GM11168 (cell line): ENCODE measurements at regions not wholly inside any gene's neighbourhood (a gene's known extent, or its start where the extent isn't known, plus 50 kb on each side); places are given as distances from the start of the nearest gene placed in this dataset.
"Not testable (repeated sequence)": the region's sequence is repeated elsewhere in the genome, so short reads cannot be mapped to it uniquely, and the experiment has no call there.

Experiments
- in situ Hi-C: fragments of 300-500 bp; cut with MboI; formaldehyde crosslinking; loops from one replicate; pipeline ENCODE4 v1.12.0; 2022; ENCODE audit warnings: low sequenced_read_pairs; ENCODE audit not compliant: unreplicated experiment

DNA sequence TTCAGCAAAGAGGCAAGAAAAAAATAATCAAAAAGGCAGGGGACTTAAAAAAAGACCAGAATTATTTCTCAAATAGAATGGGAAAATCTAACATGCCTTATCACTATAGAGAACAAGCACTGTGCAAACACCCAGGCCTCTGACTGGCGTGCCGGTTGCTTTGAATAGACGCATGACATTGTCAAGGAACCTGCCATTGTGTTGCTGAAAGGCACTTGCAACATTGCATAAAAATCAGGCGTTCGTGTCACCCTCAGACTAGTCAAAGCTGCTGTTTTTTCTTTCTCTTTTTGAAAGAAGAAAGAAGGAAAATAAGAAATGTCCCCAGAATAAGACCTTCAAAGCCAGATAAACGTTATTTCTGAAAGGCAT, 549.3 kb upstream of the CADM1 start:
- in situ Hi-C loops = no loop called here

DNA sequence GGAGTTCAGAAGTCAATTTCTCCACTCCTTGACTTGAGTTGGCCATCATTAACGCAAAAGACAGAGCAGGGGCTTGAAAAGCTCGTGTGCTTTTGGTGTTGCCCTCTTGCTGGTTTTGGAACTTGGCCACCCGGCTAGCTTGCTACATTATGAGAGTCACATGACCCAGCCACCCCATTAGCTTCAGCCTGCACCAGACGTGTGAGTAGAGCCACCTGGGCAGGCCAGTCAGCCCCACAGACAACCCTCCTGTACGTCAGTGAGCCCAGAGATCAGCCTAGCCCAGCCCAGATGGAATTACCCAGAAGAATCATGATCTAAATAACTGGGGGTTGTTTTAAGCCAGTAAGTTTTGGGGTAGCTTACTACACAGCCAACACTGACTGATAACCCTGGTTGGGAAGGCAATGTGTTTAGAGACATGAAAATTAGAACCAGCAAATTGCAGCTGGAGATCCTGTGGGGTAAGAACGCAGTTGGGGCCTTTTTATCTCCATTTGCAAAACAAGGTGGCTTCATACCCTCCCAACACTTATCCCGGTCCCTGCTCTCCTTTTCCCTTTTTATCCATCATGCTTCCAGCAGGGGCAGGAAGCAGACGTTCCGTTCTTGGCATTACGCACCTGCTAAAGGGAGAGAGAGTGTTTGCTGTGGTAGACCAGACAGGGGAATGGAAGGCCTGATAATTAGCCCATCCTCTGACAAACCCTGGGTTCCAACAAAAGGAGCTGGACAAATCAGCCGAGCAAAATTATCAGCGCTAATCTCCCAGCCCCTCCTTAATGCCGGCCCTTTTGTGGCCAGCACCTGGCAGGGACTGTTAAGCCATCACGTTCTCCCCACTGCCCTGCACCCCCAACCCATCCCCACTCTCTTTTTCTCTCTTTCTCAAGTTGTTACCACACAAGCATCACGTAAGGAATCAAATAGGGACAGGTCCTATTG, 548.7 kb upstream of the CADM1 start:
- in situ Hi-C loops = no loop called here

DNA sequence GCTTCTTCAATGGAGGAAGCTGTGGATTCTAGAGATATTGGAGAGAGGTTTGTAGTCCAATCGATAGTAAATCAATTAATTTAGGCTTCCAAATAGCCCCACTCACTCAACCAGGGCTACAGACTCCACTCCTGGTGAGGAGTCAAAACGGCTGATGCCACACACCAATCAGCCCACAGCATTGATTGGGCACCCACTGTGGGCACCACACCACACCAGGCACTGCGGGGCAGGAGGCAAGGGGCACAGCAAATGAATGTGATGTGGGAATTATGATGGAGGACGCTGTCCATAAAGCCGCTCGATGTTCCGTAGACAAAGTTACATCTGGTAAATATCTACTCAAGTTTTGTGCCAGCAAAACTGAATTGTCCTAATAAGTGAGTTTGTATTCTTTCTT, 547.3 kb upstream of the CADM1 start:
- in situ Hi-C loops = no loop called here

DNA sequence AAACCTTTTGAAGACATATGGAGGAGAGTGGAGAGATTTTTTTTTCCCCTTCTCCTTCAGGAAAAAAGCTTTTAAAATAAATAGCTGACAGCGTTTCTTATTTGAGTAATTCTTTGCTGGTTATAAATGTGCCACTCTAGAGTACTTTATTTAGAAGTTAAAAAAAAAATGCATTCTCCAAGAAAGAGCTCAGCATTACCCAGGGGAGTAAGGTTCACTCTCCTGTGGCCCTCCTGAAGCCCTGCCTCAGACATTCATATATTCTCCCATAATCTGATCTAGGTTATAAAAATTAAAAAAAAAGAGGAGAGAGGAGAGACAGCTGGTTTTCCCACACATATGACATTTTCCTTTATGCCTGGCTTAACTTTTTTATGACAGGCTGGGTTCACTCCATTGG, 545.2 kb upstream of the CADM1 start:
- in situ Hi-C loops = no loop called here

DNA sequence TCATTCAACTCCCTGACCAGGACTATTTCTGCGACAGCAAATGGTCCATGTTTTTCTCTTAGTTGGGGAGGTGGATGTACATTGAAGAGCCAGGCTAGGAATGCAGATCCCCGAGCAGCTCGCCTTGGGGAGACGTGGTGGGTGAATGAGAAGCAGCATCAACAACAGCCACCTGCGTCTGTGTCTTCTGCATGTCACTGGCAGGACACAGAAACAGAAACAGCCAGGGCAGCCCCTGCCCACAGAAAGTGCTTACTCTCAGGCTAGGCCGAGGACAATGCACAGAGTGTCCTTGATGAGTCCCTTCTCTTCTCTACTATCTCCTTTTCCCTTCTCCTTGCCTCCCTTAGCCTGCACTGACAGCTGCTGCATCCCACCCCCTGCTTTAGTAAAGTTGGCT, 541.9 kb upstream of the CADM1 start:
- in situ Hi-C loops = no loop called here

DNA sequence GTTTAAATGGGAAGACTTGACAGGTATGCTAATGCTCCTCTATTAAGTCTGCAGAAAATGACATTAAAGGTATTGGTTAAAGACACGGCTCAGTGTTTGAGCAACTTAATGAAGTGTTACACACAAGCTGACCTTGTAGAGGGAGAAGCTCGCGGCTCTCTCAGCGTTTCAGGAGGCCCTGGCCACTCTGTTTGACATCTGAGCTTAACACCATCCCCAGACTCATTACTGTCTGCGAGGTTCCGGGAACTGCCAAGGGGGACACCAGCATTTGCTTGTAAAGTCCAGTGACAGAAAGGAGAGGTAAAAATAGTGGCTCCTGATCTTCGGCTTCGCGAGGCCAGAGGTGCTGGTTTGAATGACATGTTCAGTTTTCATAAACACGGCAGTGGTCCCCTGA, 540.7 kb upstream of the CADM1 start:
- in situ Hi-C loops = no loop called here

DNA sequence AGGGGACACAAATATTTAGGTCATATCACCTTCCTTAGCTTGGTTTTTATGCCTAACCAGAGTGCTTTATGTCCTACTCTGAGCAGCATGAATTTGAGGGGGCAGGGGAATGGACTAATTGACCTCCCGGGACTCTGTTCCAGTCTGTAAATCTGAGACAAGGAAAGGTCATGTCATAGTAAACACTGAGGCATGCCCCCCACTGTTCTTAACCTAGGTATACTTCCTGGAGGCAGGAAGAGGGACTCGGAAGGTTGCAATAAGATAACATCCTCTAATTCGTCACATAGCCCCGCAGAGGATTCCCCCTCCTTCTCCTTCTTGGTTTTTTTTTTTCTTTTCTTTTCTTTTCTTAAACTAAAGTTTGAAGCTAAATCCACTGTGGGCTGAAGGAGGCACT, 540.3 kb upstream of the CADM1 start:
- in situ Hi-C loops = no loop called here

DNA sequence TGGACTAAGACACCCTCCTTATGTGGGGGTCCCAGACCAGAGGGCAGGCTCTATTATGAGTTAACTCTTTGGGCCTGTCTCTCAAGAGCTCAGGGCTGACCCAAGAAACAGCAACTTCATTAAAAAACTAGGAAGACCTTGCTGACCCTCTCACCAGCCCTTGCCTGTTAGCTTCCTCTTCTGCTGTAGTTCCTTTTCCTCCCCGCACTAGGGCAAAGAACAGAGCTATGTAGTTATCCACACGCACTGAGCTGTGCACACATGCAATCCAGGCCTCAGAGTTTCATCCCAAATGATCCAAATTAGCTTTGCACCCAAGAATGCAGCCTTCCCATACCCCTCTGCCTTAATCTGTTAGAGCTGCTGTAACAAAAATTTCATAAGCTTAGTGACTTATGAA, 539.6 kb upstream of the CADM1 start:
- in situ Hi-C loops = no loop called here

DNA sequence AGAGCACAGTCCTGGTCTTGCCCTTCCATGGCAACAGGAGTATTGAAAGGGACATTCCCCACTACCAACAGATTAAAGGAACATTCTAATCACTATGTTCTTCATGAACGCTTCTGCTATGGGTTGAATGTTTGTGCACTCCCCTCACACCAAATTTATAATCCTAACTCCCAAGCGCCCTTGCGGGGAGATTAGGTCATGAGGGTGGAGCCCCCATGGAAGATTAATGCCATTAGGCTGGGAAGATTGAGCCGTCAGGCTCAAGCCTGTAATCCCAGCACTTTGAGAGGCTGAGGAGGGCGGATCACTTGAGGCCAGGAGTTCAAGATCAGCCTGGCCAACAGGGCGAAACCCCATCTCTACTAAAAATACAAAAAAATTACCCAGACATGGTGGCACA, 538.8 kb upstream of the CADM1 start:
- in situ Hi-C loops = not testable (repeated sequence)

DNA sequence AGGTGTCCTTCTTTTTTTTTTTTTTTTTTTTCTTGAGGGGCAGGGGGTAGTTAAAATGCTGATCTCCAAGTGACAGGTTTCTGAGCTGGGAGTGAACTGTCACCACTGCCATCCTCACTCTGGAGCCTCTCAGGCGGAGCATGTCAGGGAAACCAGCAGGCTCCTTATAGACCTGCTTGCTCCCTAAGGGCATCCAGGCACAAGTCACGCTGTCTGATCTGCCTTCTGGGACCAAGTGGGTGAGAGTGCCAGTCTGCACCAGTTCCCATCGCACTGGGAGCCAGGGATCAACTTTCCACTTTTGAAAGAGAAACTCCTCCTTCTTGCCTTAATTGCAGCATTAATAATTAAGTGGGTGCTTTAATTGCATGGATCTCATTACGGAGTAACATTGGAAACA, 537.9 kb upstream of the CADM1 start:
- in situ Hi-C loops = no loop called here

DNA sequence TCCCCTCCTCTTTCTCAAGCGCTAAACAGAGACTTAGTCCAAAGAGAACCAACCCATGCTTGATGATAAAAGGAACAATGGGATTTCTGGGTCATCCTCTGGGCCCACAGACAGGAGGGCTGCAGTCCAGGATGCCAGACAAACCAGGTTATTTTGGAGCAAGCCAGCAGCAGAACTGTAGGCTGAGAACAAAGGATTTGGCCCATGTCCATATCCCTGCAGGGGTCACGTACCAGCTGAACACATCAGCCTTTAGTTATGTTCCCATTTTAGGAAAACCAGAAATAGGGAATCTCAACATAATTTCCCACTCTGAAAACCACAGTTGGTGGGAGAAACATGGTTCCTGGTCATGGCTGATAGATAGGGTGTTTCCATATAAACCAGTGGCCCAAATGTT, 533.6 kb upstream of the CADM1 start:
- in situ Hi-C loops = no loop called here

DNA sequence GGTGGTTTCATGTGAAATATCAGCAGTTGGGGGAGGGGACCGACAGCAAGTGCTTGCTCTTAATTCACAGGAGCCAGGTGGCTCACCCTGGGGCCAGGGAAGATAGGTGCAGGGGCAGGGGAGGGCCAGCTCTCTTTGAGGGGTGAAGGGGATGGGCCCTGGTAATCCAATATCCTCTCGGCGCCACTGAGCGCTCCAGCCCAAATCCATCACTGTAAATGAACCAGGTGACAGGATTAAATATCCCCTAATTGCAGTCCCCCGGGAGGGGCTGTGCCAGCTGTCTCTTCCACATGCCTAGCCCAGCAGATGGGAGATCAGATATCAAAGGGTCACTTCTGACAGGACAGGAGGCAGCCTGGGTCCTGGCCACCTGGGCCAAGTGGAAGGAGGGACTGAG, 531.8 kb upstream of the CADM1 start:
- in situ Hi-C loops = no loop called here

DNA sequence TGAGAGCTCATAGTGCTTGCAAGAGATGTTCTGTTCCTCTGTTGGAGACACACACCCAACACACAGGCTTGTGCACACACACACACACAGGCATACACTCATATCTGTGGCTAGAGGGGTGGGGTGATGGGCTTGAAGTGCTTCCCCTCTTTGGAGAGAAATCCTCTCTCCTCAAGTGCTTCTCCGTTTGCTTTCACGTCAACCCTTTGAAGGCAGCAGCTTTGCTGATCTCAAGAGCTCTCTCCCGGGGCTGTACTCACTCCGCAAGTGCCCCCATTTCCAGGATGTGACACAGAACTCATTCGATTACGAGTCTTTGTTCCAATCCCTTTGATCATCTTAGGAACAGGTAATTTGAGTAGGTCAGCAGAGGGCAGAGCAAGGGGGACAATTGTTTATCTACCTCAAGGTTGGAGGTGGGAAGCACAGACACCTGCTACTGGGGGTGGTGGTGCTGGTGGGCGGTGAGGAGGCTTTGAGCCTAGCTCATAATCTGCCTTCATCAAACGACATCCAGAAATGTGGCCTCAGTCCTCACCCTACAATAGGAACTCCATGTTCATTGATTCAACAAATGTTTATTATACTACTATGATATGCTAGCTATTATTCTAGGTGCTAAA, 529.8 kb upstream of the CADM1 start:
- in situ Hi-C loops = no loop called here

DNA sequence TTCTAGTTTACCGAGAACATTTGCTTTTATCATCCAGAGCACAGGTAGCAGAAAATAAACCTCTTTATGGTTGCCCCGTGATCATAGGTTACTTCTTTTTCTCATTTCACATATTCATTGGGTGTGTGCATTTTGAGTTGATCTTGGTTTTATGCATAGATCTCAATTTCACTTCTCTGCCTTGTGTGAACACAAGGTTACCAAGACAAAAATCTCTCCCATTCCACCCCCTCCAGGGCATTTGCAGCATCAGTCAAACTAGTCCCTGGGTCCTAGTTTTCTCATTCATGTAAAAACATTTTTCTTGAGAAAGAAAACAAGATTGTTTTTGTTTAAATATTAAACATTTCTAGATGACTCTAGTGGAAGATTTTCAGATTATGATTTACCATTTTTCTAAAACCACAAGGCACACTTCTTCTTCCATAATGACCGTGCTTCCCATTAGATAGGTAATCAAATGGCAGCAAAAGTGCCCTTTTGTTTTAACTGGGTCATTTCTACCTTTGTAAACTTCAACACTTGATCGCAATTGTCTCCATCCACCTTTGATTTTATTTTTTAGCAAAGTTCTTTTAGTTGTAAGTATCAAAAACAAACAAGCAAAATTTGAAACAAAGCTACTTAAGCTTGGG, 526.6 kb upstream of the CADM1 start:
- in situ Hi-C loops = no loop called here

DNA sequence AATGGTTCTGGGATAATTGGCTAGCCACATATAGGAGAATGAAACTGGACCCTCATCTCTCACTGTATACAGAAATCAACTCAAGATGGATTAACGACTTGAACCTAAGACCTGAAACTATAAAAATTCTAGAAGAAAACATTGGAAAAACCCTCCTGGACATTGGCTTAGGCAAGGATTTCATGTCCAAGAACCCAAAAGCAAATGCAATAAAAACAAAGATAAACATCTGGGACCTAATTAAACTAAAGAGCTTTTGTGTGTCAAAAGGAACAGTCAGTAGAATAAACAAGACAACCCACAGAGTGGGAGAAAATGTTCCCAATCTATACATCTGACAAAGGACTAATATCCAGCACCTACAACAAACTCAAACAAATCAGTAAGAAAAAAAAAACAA, 524.3 kb upstream of the CADM1 start:
- in situ Hi-C loops = not testable (repeated sequence)

DNA sequence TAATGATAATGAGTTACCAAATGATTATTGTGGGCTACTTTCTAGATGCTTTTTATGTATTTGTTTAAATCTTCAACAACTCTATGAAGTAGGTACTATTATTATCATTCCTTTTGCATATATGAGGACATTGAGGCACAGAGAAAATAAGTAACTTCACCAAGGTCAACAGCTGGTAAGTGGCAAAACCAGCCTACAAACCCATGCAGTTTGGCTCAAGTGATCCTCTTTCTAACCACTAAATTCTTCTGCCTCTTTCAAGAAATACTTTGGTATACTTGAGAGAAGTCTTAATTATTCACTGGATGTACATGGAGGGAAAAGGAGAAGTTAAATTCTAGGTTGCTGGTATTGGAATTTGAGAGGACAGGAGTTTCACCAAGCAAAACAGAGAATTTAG, 495.2 kb upstream of the CADM1 start:
- in situ Hi-C loops = no loop called here

DNA sequence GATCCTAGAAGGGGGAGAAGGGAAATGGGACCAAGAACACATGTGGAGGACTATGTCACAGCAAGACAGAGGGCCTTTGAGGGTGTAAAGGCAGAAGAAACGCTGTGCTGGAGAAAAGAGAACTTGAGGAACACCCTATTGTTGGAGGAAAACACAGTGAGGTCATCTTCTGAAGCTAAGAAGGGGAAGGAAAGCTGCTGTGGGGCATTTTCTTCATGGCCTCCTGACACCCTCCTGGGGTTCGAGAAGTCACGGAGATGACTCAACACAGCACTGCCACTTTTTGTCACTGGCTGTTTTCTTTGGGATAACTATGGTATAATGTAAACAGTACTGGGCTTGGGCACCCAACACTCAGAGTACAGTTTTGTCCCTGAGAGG, 492.6 kb upstream of the CADM1 start:
- in situ Hi-C loops = no loop called here

DNA sequence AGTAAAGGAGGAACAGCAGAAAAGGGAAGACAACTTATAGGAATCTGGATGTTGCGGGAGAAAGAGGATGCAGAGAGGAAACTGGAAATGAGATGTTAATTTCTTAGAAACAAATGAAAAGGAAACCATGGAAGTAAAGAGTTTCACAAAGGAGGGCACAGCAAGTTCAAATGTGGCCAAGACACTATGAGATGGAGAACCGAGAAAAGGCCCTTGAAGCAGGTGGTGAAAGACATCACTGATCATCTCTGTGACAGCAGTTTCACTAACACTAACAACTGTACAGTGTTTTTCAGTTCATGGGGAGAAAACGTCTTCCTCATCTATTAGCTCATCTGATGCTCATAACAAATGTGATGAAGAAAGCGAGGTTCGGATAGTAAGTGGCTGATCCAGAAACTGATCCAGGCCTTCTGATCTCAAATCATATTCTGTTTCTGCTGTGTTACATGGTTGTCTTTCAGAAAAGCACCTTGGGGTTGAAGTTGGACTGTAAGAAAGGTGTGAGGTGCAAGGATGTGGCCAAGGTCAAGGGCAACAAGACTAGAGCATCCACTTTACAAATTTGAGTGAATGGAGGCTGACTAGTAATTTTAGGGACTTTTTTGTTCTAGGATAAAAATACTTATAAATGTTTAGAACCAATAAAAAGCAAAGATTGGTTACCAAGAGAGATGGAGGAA, 492.1 kb upstream of the CADM1 start:
- in situ Hi-C loops = no loop called here

DNA sequence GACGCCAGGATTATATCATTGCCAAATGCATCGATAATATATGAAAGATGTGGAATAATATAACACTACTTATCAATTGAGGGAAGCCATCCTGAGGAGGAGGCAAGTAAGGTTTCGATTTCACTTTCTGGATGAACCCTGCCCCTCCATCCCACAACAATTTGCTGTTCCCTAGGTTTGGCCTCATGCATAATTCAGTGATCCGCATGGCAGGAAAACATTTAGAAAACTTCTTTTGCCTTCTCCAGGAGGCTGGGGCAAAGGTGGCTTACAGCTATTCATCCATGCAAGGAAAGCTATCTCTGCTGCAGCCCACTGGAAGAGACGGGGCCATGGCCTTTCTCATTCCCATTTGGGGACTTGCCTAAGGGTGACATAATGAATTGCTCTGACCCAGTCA, 489.4 kb upstream of the CADM1 start:
- in situ Hi-C loops = no loop called here

DNA sequence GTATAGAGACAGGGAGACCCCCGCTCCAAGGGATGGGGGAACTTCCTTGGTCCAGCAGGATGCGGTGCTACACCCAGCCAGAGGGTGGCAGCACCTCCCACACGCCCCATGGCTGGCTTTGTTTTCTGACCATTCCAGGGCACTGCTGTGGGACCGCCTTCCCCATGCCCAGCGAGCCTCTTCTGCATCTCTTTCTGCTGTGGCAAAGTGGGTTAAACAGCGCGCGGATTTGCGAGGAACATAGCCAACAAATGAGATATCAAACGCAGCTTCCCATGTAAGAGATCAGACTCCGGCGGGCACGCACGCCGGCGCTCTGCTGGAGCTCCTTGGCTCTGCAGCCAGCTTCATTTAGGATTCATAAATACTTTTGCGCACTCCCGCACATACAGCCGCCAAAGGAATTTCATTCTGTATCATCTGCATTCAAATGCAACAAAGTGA, 485.8 kb upstream of the CADM1 start:
- in situ Hi-C loops = no loop called here

DNA sequence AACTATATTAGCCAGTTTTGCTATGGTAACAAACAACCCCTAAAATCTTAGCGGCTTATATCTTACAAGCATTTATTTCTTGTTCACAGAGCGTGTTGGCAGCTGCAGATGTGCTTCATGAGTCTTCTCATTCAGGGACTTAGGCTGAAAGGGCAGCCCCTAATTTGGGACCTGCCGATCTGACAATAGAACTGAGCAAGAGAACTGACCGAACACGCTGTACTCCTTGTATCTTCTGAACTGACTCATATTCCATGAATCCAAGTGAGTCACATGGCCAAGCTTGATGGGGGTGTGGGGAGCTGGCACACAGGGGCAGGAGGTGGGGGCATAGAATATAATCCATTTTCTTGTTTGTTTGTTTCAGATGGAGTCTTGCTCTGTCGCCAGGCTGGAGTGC, 481.7 kb upstream of the CADM1 start:
- in situ Hi-C loops = no loop called here
